ENCODE measurements at regions not wholly inside any gene's neighbourhood (a gene's known extent, or its start where the extent isn't known, plus 50 kb on each side); places are given as distances from the start of the nearest gene placed in this dataset.
"Not testable (repeated sequence)": the region's sequence is repeated elsewhere in the genome, so short reads cannot be mapped to it uniquely, and the experiment has no call there.

DNA sequence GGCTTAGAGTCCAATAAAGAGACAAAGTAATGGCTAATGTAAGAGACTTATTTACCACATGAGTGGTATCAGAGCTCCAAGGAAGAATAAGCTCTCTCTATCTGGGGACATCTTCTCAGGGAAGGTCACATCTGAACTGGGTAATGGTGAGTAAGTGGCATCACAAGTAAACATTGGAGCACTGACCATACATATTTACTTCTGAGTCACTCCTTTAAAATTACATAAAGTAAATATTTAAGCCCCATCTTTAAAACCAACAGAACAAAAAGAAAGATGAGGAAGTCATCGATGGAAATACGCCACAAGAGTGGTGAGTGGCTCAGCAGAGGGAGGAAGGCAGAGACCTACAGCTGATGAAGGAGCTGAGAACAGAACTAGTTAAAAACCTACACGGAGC, 159.9 kb downstream of the DUSP6 start:
- Histone ChIP-seq H3K27ac (ENCODE audit: insufficient read depth, low read depth, low read length, poor library complexity, severe bottlenecking) (no peak overlapping the region), H3K4me3 (ENCODE audit: insufficient read depth, low read depth, low read length) (no peak overlapping the region), H3K4me1 (ENCODE audit: control insufficient read depth, insufficient read depth, low read length) (no peaks in the 10 kb centered on the region), H3K9me3 (ENCODE audit: control insufficient read depth, low read length) (no peaks in the 10 kb centered on the region), H3K27me3 (ENCODE audit: control insufficient read depth, insufficient read depth, low read length, poor library complexity, severe bottlenecking) (no peaks in the 10 kb centered on the region), H3K36me3 (ENCODE audit: control insufficient read depth, insufficient read depth, low read length) (no peaks in the 10 kb centered on the region)
- WGBS, 2 experiments, result 91 to 92% methylated on average over 3 of the region's 3 CpGs

DNA sequence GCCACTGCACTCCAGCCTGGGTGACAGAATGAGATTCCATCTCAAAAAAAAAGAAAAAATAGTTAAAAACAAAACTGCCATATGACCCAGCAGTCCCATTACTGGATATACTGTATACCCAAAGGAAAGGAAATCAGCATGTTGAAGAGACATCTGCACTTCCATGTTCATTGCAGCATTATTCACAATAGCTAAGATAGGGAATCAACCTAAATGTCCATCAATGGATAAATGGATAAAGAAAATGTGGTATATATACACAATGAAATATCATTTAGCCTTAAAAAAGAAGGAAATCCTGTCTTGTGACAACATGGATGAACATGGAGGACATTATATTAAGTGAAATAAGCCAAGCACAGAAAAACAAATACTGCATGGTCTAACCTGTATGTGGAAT, 160.7 kb downstream of the DUSP6 start:
- not testable (repeated sequence) for H3K4me3 ChIP-seq (ENCODE audit: insufficient read depth, low read depth, low read length); H3K4me1 ChIP-seq (ENCODE audit: control insufficient read depth, insufficient read depth, low read length); H3K9me3 ChIP-seq (ENCODE audit: control insufficient read depth, low read length); H3K27me3 ChIP-seq (ENCODE audit: control insufficient read depth, insufficient read depth, low read length, poor library complexity, severe bottlenecking); H3K36me3 ChIP-seq (ENCODE audit: control insufficient read depth, insufficient read depth, low read length); H3K27ac ChIP-seq (ENCODE audit: insufficient read depth, low read depth, low read length, poor library complexity, severe bottlenecking)

DNA sequence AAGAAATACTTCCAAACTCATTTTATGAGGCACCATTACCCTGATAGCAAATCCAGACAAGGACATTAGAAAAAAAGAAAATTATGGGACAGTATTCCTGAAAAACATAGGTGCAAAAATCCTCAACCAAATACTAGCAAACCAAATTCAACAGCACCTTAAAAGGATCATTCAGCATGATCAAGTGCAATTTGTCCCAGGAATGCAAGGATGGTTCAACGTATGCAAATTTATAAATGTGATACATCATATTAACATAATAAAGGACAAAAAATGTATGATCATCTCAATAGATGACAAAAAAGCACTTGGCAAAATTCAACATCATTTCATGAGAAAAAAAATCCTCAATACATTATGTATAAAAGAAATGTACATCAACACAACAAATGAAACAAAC, 162.9 kb downstream of the DUSP6 start:
- Histone ChIP-seq H3K27ac (ENCODE audit: insufficient read depth, low read depth, low read length, poor library complexity, severe bottlenecking) (no peak overlapping the region), H3K9me3 (ENCODE audit: control insufficient read depth, low read length) (no peaks in the 10 kb centered on the region), H3K4me3 (ENCODE audit: insufficient read depth, low read depth, low read length) (no peak overlapping the region), H3K36me3 (ENCODE audit: control insufficient read depth, insufficient read depth, low read length) (no peaks in the 10 kb centered on the region), H3K4me1 (ENCODE audit: control insufficient read depth, insufficient read depth, low read length) (no peaks in the 10 kb centered on the region), H3K27me3 (ENCODE audit: control insufficient read depth, insufficient read depth, low read length, poor library complexity, severe bottlenecking) (no peaks in the 10 kb centered on the region)
- no CpG with 5 or more reads among the region's 1 CpG for WGBS, 2 experiments

- H3K36me3 ChIP-seq (ENCODE audit: control insufficient read depth, insufficient read depth, low read length), result no peaks in the 10 kb centered on the region
- H3K27me3 ChIP-seq (ENCODE audit: control insufficient read depth, insufficient read depth, low read length, poor library complexity, severe bottlenecking), result no peaks in the 10 kb centered on the region
- no peaks in the 10 kb centered on the region for H3K9me3 ChIP-seq (ENCODE audit: control insufficient read depth, low read length)
- H3K27ac ChIP-seq (ENCODE audit: insufficient read depth, low read depth, low read length, poor library complexity, severe bottlenecking), result no peak overlapping the region
- H3K4me3 ChIP-seq (ENCODE audit: insufficient read depth, low read depth, low read length), result no peak overlapping the region
- H3K4me1 ChIP-seq (ENCODE audit: control insufficient read depth, insufficient read depth, low read length), result no peaks in the 10 kb centered on the region
Observed at GRCh38 chr12:89187507-89187906, 164.8 kb downstream of the DUSP6 start.

- WGBS, 2 experiments, result 91 to 94% methylated on average over 1 of the region's 2 CpGs
- H3K27ac ChIP-seq (ENCODE audit: insufficient read depth, low read depth, low read length, poor library complexity, severe bottlenecking), result no peak overlapping the region
- no peak overlapping the region for H3K4me3 ChIP-seq (ENCODE audit: insufficient read depth, low read depth, low read length)
- H3K9me3 ChIP-seq (ENCODE audit: control insufficient read depth, low read length), result no peaks in the 10 kb centered on the region
- no peaks in the 10 kb centered on the region for H3K4me1 ChIP-seq (ENCODE audit: control insufficient read depth, insufficient read depth, low read length)
- H3K27me3 ChIP-seq (ENCODE audit: control insufficient read depth, insufficient read depth, low read length, poor library complexity, severe bottlenecking), result no peaks in the 10 kb centered on the region
- no peaks in the 10 kb centered on the region for H3K36me3 ChIP-seq (ENCODE audit: control insufficient read depth, insufficient read depth, low read length)
Observed at GRCh38 chr12:89185889-89186288, 166.4 kb downstream of the DUSP6 start.

- Histone ChIP-seq H3K36me3 (ENCODE audit: control insufficient read depth, insufficient read depth, low read length) (no peaks in the 10 kb centered on the region), H3K9me3 (ENCODE audit: control insufficient read depth, low read length) (no peaks in the 10 kb centered on the region), H3K4me3 (ENCODE audit: insufficient read depth, low read depth, low read length) (no peak overlapping the region), H3K4me1 (ENCODE audit: control insufficient read depth, insufficient read depth, low read length) (no peaks in the 10 kb centered on the region), H3K27ac (ENCODE audit: insufficient read depth, low read depth, low read length, poor library complexity, severe bottlenecking) (no peak overlapping the region), H3K27me3 (ENCODE audit: control insufficient read depth, insufficient read depth, low read length, poor library complexity, severe bottlenecking) (no peaks in the 10 kb centered on the region)
- WGBS, 2 experiments, result 80 to 96% methylated on average over 2 to 3 of the region's 3 CpGs
Observed at GRCh38 chr12:89185181-89185580, 167.1 kb downstream of the DUSP6 start.

- Histone ChIP-seq H3K4me1 (ENCODE audit: control insufficient read depth, insufficient read depth, low read length) (no peaks in the 10 kb centered on the region), H3K9me3 (ENCODE audit: control insufficient read depth, low read length) (no peaks in the 10 kb centered on the region), H3K36me3 (ENCODE audit: control insufficient read depth, insufficient read depth, low read length) (no peaks in the 10 kb centered on the region), H3K4me3 (ENCODE audit: insufficient read depth, low read depth, low read length) (no peak overlapping the region), H3K27me3 (ENCODE audit: control insufficient read depth, insufficient read depth, low read length, poor library complexity, severe bottlenecking) (no peaks in the 10 kb centered on the region), H3K27ac (ENCODE audit: insufficient read depth, low read depth, low read length, poor library complexity, severe bottlenecking) (no peak overlapping the region)
- WGBS, 2 experiments, result 77 to 96% methylated on average over 2 of the region's 2 CpGs
Observed at GRCh38 chr12:89183985-89184435, 168.3 kb downstream of the DUSP6 start.

DNA sequence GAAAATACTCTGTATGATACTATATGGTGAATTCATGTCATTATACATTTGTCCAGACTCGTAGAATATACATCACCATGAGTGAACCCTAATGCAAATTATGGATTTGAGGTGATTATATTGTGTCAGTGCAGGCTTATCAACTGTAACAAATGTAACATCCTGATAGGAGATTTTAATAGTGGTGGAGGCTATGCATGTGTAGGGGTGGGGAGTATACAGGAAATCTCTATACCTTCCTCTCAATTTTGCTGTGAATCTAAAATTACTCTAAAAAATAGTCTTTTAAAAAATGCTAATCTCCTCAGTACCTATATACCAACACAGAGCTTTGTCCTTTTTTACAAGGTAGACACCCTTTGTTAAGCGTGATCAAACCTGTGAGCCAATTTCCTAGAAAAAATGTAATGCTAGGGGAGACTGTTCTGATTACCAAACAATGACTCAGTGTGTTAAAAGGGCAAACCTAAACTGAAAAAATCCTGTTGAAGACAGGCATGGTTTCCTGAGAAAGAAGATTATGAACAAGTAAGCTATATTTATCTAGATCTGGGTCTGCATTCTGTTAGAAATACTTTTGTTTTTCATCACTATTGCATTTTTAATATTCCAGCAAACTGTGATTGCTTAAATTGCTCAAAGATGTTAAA, 170.9 kb downstream of the DUSP6 start:
- no peaks in the 10 kb centered on the region for H3K27me3 ChIP-seq (ENCODE audit: control insufficient read depth, insufficient read depth, low read length, poor library complexity, severe bottlenecking)
- H3K36me3 ChIP-seq (ENCODE audit: control insufficient read depth, insufficient read depth, low read length), result no peaks in the 10 kb centered on the region
- H3K4me3 ChIP-seq (ENCODE audit: insufficient read depth, low read depth, low read length), result no peak overlapping the region
- no peak overlapping the region for H3K27ac ChIP-seq (ENCODE audit: insufficient read depth, low read depth, low read length, poor library complexity, severe bottlenecking)
- H3K4me1 ChIP-seq (ENCODE audit: control insufficient read depth, insufficient read depth, low read length), result no peaks in the 10 kb centered on the region
- WGBS, 2 experiments, result 93 to 100% methylated on average over 2 of the region's 2 CpGs
- H3K9me3 ChIP-seq (ENCODE audit: control insufficient read depth, low read length), result no peaks in the 10 kb centered on the region

DNA sequence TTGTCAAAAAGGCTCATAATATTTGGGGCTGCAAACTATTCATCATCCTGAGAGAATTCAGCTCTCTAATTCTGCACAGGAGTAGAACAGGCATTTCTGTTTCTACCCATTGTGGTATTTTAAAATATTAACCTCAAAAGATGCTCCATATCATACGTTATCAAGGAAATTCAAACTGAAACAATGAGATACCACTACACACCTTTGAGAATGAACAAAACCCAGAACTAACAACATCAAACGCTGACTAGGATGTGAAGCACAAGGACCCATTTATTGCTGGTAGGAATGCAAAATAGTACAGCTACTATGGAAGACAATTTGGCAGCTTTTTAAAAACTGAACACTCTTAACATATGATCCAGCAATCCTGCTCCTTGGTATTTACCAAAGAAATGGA, 171.8 kb downstream of the DUSP6 start:
- H3K9me3 ChIP-seq (ENCODE audit: control insufficient read depth, low read length), result no peaks in the 10 kb centered on the region
- H3K27me3 ChIP-seq (ENCODE audit: control insufficient read depth, insufficient read depth, low read length, poor library complexity, severe bottlenecking), result no peaks in the 10 kb centered on the region
- no peak overlapping the region for H3K27ac ChIP-seq (ENCODE audit: insufficient read depth, low read depth, low read length, poor library complexity, severe bottlenecking)
- no peak overlapping the region for H3K4me3 ChIP-seq (ENCODE audit: insufficient read depth, low read depth, low read length)
- WGBS, 2 experiments, result 94 to 97% methylated on average over 2 of the region's 2 CpGs
- no peaks in the 10 kb centered on the region for H3K4me1 ChIP-seq (ENCODE audit: control insufficient read depth, insufficient read depth, low read length)
- H3K36me3 ChIP-seq (ENCODE audit: control insufficient read depth, insufficient read depth, low read length), result no peaks in the 10 kb centered on the region

DNA sequence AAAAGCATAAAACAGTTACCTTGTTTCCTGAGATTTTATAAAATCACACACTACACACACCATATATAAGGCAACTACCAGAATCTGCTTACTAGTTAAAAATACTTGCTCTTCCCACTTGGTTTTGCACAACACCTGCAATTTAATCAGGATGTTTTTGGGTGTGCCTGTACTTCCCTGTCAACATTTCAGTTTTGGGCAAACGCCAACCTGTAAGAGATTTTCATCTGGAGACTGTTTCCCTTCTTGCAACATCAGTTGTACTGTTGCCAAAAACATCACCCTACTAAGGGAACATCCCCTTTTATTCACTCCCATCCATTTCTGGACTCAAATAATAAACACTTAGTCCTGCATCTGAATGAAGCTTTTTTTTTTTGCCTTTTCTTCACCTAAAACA, 172.3 kb downstream of the DUSP6 start:
- Histone ChIP-seq H3K4me3 (ENCODE audit: insufficient read depth, low read depth, low read length) (no peak overlapping the region), H3K9me3 (ENCODE audit: control insufficient read depth, low read length) (no peaks in the 10 kb centered on the region), H3K4me1 (ENCODE audit: control insufficient read depth, insufficient read depth, low read length) (no peaks in the 10 kb centered on the region), H3K36me3 (ENCODE audit: control insufficient read depth, insufficient read depth, low read length) (no peaks in the 10 kb centered on the region), H3K27me3 (ENCODE audit: control insufficient read depth, insufficient read depth, low read length, poor library complexity, severe bottlenecking) (no peaks in the 10 kb centered on the region), H3K27ac (ENCODE audit: insufficient read depth, low read depth, low read length, poor library complexity, severe bottlenecking) (no peak overlapping the region)
- 90 to 92% methylated on average over 1 of the region's 1 CpG for WGBS, 2 experiments

DNA sequence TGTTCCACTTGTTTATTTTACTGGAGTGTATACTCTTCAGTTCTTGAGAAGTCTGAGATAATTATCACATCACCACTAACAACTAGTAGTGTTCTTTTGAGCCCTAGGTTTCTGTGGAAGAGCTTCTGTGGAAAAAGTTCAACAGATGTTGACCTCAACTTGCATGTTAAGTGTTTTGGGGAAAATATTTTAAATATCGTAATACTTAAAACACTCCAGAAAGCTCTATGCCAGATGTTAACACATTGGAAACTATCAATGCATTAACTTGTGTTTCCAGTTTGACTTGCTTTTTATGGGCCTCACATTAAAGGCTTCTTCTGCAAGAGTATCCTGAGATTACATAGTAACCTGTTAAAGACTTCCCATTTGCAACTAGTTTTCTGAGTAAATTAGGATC, 173.1 kb downstream of the DUSP6 start:
- Histone ChIP-seq H3K4me1 (ENCODE audit: control insufficient read depth, insufficient read depth, low read length) (no peaks in the 10 kb centered on the region), H3K27ac (ENCODE audit: insufficient read depth, low read depth, low read length, poor library complexity, severe bottlenecking) (no peak overlapping the region), H3K9me3 (ENCODE audit: control insufficient read depth, low read length) (no peaks in the 10 kb centered on the region), H3K27me3 (ENCODE audit: control insufficient read depth, insufficient read depth, low read length, poor library complexity, severe bottlenecking) (no peaks in the 10 kb centered on the region), H3K4me3 (ENCODE audit: insufficient read depth, low read depth, low read length) (no peak overlapping the region), H3K36me3 (ENCODE audit: control insufficient read depth, insufficient read depth, low read length) (no peaks in the 10 kb centered on the region)
- WGBS, 2 experiments, result 75 to 92% methylated on average over 1 of the region's 1 CpG
